PC-9 (cell line): ENCODE measurements at regions not wholly inside any gene's neighbourhood (a gene's known extent, or its start where the extent isn't known, plus 50 kb on each side); places are given as distances from the start of the nearest gene placed in this dataset.

Source experiments
- EZH2 ChIP-seq: fragments of 200-600 bp; sonication (generic); IDR thresholded peaks from 2 replicates; pipeline ENCODE4 v1.8.0; 2017; ENCODE audit warnings: antibody characterized with exemption, low read depth
- TF ChIP-seq, protein P1 (sequence below): fragments of 200-600 bp; sonication (generic); conservative IDR thresholded peaks from 2 replicates; pipeline ENCODE4 v1.6.1; 2017; ENCODE audit warnings: mixed run types, antibody characterized with exemption, mild to moderate bottlenecking, moderate library complexity

DNA sequence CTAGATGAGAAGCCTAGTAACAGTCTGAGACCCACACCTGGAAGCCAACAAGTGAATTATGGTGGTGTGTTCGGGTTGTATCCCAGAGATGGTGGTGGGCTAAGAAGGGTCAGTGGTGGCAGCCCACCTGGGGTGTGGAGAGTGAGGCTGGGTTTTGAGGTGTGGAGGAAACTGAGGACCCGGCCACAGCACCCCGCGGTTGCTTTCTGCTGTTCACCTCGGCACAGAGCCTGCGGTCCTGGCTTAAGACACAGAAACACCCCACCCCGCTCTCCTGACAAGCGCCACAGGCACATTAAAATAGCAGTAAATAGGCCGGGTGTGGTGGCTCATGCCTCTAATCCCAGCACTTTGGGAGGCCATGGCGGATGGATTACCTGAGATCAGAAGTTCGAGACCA, 395.1 kb downstream of the GLRX3 start:
- TF ChIP-seq, protein P1, sequence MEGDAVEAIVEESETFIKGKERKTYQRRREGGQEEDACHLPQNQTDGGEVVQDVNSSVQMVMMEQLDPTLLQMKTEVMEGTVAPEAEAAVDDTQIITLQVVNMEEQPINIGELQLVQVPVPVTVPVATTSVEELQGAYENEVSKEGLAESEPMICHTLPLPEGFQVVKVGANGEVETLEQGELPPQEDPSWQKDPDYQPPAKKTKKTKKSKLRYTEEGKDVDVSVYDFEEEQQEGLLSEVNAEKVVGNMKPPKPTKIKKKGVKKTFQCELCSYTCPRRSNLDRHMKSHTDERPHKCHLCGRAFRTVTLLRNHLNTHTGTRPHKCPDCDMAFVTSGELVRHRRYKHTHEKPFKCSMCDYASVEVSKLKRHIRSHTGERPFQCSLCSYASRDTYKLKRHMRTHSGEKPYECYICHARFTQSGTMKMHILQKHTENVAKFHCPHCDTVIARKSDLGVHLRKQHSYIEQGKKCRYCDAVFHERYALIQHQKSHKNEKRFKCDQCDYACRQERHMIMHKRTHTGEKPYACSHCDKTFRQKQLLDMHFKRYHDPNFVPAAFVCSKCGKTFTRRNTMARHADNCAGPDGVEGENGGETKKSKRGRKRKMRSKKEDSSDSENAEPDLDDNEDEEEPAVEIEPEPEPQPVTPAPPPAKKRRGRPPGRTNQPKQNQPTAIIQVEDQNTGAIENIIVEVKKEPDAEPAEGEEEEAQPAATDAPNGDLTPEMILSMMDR, result no peak
- TF ChIP-seq EZH2, result no peak
